Activated CD4-positive, CD25-positive, alpha-beta regulatory T cell (primary cell): ENCODE measurements at regions not wholly inside any gene's neighbourhood (a gene's known extent, or its start where the extent isn't known, plus 50 kb on each side); places are given as distances from the start of the nearest gene placed in this dataset.

Source experiments
- DNase-seq, 4 experiments: peaks; one replicate each; lab custom pipeline; 2025; lab: John Stamatoyannopoulos, UW

GRCh38 chr3:31461426-31461825 is 71.3 kb upstream of the STT3B start:
- DNase-seq = no peak

GRCh38 chr3:31462050-31462569 is 70.6 kb upstream of the STT3B start:
- DNase-seq = no peak

GRCh38 chr3:31465999-31466398 is 66.7 kb upstream of the STT3B start:
- no peak for DNase-seq

- DNase-seq = no peak
Measured at GRCh38 chr3:31466866-31467265, 65.9 kb upstream of the STT3B start.

- no peak for DNase-seq
Measured at GRCh38 chr3:31468433-31468832, 64.3 kb upstream of the STT3B start.

- no peak for DNase-seq
Measured at GRCh38 chr3:31469385-31469784, 63.3 kb upstream of the STT3B start.

GRCh38 chr3:31472479-31473390 is 60.0 kb upstream of the STT3B start:
- no peak for DNase-seq

GRCh38 chr3:31476209-31476608 is 56.5 kb upstream of the STT3B start:
- DNase-seq = no peak

- no peak for DNase-seq
Measured at GRCh38 chr3:31479431-31479830, 53.3 kb upstream of the STT3B start.

GRCh38 chr3:31481697-31482096 is 51.0 kb upstream of the STT3B start:
- no peak for DNase-seq

GRCh38 chr3:31482493-31483200 is 50.1 kb upstream of the STT3B start:
- no peak for DNase-seq
